ENCODE measurements at regions not wholly inside any gene's neighbourhood (a gene's known extent, or its start where the extent isn't known, plus 50 kb on each side); places are given as distances from the start of the nearest gene placed in this dataset.

DNA sequence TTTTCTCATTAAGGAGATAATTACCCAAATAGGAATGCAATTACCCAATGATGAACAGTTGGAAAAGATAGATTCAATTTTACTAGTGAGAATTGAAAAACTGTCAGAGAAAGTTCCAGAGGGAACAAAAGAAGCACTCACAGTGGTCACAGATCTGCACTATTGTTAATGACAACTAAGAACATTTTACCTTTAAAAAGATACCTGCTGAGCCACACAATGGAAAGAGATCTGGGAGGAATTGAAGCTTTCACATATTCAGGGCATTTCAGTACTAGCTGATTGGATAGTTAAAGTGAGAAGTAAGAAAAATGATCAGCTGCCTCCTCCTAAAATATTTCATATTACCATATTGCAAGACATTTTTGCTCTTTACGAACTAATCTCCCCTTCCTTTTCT lies 1822.2 kb downstream of the STIM2 start:
- DNase-seq (ENCODE audit: extremely low read depth, low read depth), result no peak

DNA sequence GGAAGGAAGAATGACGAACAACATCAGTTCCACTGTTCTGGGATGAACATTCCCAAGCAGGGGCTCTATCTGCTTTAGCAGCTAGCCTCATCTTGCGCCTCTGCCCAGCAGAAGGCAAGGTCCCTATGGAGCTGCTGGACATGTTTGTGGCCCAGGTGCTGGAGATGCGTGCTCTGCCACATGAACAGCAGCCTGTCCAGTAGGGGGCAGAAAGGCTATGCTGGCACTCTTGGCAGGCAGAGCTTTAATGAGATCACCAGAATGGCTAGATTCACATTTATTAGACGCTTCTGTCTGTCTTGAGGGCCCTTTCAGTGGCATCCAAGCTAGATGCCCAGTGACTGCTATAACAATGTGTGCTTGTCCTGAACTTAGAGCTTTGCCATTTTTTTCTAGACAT lies 1826.0 kb downstream of the STIM2 start:
- DNase-seq (ENCODE audit: extremely low read depth, low read depth), result peak; percentile 3

DNA sequence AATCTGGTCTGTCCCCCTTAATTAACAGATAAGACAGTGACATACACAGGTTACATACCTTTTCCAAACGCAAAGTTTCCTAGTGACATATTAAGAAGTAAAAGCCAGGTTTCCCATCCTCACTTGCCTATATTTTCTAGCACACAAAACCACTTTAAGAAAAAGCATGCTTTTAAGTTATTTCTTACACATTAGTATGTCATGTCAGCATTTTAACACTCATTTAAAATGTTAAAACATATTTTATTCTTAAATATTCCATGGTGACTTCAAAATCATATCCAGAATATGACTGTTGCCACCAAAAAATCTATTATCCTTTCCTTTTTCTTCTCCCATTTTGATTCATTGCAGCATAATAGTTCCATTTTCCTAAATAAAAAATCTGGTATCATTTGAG lies 1830.2 kb downstream of the STIM2 start:
- no peak for DNase-seq (ENCODE audit: extremely low read depth, low read depth)

DNA sequence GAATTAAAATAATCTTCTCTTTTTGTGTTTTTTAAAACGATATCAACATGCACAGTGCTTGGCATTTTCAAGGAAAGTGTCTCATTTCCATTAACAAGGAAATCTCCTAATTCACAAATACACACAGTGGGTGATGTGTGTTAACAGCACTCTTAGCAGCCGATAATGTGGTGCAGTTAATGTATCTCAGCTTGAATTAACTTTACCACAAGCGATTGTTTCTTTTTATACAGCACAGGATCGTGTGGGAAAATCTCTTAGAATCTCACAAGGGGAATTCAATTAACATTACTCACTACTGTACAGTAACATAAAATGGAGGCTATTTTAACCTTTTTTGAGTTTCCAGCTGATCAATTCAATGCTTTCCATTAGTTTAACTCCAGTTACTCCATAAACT lies 1841.9 kb downstream of the STIM2 start:
- DNase-seq (ENCODE audit: extremely low read depth, low read depth), result no peak

DNA sequence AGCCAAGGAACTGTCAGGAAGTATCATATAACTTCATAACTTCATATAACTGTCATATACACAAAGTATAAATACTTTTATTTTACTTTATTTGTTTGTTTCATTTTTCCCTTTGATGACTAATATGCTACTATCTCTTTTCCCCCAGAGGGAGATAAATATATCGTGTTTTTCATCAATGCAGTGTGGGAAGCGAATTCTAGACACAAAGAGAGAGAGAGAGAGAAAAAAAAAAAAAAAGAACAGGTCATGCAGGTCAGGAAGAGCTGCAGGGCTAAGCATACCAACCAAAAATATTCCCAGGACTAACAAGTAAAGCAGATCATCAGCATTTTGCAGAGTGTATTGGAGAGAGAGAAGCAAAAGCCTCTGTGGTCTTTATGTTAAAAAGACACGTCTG lies 1849.2 kb downstream of the STIM2 start:
- DNase-seq (ENCODE audit: extremely low read depth, low read depth), result no peak

DNA sequence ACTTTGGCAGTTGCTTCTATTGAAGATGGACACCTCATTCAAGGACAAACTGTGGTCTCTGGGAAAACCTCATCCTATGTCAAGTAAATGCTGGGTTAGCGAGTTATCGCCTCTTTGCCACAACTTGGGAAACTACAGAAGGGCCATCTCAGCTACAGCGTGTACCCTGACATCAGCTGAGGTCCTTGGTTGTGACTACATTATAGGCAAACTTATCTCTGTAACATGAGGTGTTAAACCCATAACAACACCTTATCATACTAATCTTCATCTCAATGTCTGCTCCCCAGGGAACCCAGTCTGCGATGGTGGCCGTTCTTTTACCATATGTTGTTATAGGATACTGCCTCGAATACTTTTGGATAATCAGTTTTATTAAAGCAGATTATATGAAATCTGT lies 1862.7 kb downstream of the STIM2 start:
- DNase-seq (ENCODE audit: extremely low read depth, low read depth), result no peak

DNA sequence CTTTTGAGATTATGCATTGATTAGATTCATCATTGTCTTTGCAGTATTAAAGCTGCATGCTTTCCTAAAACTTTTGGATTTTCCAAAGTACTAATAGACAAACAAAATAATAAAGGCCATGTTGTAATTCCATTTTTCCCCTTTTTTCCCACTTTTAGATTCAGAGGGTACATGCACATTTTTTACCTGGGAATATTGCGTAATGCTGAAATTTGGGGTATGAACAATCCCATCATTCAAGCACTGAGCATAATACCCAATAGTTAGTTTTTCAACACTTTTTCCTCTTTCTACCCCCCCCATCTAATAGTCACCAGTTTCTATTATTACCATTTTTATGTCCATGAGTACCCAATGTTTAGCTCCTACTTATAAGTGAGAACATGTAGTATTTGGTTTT lies 1863.6 kb downstream of the STIM2 start:
- DNase-seq (ENCODE audit: extremely low read depth, low read depth), result no peak

DNA sequence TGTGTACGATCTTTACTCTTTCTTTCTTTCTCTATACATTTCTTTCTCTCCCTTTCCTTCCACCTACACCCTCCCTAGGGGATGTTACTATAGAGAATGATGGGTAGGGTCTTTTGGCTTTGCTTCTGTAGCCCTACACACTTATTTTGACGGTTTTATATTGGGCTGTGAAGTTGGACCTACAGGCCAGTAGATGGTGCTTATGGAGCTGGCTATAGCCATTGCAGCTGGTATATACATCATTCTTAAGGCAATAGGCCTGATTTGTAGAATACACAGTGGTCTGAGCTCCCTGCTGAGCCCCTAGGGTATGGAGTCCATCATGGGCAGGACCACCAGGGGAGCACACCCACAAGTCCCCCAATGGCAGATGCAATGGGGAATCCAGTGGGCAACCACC lies 1869.7 kb downstream of the STIM2 start:
- DNase-seq (ENCODE audit: extremely low read depth, low read depth), result no peak

DNA sequence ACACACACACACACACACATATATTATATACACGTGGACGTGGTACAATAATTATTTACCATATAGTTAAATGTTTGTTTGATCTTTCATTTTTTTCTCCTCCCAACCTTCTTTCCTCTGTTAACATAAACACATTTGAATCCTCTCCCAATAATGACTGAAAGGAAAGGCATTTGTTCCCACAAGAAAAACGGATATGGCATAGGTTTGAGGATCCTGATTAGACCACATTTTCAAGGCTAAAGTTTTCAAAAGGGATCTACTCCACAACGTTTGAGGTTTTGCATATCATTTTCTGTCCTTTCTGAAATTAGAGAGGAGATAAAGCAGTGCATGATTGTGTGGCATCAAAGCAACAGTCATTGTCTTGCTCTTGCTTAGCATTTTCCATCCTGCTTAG lies 1883.4 kb downstream of the STIM2 start:
- DNase-seq (ENCODE audit: extremely low read depth, low read depth), result no peak

DNA sequence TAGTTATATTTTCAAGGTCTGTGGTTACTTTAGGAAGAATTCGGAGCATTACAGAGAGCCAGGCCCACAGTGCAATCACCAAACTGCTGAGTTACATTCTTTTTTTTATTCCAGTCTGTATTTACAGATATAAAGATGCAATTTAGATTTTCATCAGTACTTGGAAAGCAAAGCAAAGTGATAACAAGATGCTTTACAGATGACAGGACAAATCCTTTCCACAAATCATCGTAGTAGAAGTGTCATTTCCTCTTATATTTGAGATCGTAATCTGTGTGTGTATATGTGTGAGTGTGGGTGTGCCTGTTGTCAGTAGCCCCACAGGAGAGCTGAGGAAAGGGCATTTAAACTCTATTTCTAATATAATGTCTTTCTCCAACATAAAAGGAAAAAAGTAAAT lies 1893.7 kb downstream of the STIM2 start:
- no peak for DNase-seq (ENCODE audit: extremely low read depth, low read depth)

DNA sequence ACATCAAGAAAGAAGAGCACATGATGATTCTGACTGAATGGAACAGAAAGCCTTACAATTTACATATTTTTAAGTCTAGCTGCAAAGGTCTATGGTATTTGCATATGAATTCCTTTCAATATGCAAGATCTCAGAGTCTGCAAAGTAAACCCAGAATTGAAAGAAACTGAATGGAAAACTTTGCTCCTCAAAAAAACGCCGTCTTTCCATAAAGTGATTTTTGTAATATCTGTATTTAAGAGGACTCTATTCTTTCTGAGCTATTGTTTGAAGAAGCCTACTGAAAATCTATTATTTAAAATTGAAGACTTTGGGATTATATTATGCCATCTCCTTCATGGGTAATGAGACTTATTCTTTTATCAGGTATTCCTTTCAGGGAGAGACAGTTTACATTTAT lies 1894.4 kb downstream of the STIM2 start:
- DNase-seq (ENCODE audit: extremely low read depth, low read depth), result no peak

DNA sequence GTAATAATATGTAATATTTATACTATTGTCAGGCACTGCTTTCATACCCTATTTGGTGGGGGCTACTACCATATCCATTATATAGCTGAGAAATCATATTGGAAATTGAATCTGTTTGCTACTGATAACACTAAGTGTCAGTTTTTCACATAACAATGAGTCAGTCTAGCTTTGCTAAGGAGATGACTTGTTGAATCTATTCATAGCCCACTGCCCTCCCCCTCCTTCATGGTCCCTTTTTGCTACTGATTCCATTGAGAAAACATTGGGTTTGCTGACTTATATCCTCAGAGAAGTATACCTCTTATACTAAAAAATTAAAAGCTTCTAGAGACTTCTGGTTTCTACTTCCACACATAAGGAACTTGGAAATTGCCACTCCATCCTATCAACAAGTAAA lies 1898.4 kb downstream of the STIM2 start:
- DNase-seq (ENCODE audit: extremely low read depth, low read depth), result no peak

DNA sequence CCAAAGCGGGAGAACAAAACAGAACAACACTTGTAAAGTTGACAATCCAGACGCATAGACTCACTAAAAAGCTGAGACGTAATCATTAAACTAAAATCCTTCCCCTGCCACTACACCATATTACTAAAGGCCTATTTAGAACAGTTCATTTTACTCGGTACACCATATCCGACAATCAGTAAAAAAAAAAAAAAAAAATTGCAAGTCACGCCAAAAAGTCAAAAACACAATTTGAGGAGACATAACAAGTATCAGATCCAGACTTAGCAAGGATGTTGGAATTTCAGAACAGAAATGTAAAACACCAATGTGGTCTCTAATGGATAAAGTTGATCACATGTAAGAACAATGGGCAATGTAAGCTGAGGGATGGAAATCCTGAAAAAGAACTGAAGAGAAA lies 1899.4 kb downstream of the STIM2 start:
- no peak for DNase-seq (ENCODE audit: extremely low read depth, low read depth)

DNA sequence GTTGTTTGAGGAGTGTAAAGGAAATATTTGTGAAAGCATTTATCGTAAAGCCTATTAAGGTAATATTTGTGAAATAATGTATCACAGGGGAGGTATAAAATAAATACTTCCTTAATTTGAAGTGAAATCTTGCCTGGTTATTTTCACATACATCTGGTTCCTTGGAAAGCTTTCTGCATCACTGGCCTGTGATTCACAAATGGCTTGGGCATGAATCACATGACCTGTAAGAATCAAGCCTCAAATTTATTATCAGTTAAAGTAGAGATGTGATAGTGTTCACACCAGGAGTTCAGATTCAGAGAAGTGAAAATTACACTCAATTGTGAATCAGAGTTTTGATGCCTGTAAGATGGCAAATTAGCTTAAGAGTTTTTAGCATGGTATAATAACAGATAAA lies 1911.4 kb downstream of the STIM2 start:
- no peak for DNase-seq (ENCODE audit: extremely low read depth, low read depth)

DNA sequence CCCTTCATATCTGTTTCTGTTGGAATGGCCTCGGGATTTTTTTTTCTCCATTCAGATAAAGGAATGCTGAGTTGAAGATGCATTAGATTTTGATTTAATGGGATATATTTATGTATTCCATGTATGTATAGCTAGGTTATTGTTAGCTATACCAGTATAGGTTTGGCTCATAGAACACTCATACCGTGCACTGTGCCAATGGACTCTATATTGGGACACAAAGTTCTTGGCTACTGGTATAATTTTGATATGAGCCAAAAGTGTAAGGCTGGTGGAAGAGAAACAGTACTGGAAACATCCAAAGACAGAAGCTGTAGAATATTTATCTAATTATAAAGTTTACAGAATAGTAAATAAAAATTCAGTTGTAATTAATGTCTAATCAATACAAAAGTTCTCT lies 1912.1 kb downstream of the STIM2 start:
- DNase-seq (ENCODE audit: extremely low read depth, low read depth), result no peak

DNA sequence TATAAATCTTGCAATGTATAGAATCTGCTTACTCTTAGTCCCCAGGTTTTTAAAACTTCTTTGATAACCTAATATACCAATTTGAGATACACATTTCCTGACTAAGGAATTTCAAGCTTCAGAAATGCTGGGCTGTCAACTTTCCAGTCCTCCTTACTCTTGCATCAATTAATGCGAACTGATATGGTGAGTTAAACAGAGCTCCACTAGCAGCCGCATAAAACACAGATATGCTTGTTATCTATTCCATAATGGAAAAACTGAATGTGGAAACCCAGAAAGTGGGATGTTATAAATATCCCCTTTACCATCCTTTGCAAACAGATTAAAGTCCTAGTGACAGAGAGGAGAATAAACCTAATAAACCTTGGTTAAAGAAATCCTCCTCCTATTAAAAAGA lies 1913.7 kb downstream of the STIM2 start:
- DNase-seq (ENCODE audit: extremely low read depth, low read depth), result no peak

DNA sequence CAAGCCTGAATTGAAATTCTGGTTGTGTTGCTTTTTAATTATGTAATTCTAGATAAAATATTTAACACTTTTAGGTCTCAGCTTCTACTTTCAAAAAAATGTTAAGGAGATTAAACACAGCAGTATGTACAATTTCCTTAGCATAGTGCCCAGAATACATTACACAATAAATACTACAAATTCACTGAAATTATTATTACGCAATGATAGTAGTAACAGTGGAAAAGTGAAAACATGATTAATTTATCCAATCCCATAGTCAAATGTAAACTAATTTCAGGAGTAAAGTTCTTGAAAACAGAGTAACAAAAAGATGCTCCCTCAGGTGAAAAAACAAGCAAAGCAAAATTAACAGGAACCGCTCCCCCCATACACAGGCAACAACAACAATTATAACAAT lies 1915.4 kb downstream of the STIM2 start:
- DNase-seq (ENCODE audit: extremely low read depth, low read depth), result no peak

DNA sequence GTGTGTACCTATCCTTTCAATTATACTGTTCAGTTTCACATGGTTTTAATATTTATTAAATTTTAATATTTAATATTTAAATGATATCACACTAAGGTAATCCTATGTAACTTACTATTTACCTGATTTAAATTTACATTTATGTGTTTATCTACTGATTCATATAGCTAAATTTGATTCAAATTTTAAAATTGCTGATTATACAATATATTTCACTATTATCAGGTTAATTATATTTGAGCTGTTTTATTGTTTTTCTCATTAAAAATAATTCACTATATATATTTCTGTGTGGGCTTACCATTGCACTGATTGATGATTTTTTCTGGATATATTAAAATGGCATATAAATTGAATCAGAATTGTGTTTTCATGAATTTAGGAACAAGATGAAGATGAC lies 1923.5 kb downstream of the STIM2 start:
- no peak for DNase-seq (ENCODE audit: extremely low read depth, low read depth)

DNA sequence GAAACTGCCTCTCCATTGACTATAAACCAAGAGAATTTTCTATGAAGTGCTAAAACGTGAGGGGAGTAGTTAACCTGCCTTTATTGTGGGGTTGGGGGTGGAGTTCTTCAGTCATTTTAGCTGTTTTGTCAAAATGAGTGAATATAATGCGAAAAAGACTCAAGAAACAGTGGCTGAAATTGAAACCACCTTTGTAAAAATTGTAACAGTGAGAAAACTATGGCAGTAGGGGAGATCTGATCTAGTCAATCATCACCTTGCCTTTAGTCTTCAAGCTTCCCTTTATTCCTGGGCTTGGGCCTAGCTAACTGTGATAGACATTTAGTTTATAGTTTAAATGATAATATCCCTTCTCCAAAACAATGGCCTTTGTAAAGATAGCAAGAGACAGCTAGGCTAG lies 1927.3 kb downstream of the STIM2 start:
- DNase-seq (ENCODE audit: extremely low read depth, low read depth), result no peak

DNA sequence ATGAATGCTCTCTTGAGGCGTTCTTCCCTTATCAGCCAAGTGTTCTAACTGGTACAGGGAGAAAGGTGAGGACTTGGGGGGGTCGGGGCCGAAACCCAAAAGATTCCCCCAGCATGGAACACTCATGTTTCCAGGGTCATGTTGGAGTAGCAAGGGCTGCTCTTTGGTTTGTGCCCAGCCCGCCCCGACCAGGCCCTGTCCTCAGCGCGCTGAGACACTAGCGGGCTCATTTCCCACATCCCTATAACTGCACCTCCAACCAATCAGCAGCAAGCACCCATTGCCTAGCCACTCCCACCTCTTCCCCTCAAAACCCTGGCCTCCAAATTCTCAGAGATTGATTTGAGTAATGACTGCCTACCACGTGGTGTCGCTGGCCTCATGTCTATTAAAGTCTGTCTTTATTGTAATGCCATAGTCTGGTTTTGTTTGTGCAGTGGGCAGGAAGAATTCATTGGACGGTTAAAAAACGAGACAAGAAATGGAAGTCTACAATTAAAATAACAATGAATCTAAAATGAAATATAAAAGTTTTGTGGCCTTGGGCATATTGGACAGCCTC lies 1928.4 kb downstream of the STIM2 start:
- no peak for DNase-seq (ENCODE audit: extremely low read depth, low read depth)

DNA sequence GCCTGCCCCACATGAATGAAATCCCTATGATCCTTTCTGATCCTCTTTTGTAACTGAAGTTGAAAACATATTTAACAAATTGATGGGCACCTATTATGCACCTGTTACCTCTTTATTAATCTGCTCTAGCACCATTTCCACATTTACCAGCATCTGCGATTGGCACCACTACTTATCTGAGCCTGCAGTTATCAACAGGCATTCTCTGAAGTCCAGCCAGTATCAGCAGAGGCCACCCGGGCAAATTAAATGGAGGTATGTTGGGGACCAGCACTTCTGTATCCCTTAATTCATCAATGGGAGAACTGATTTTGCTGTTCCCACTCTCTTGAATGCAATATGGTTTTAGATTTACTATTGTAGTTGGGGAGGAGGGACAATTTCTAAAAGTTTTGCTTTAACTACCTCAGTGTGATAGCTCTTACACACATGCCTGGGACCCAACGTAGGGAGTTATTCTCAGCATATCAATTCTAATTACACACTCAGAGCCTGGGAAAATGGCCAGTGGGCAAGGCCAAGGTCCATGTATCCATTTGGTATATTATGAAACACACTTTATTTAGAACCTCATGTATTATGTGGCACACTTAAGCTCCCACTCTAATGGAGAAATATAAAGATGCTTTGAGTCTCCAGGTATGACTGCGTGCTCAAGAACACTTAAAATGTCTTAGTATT lies 1927.1 kb upstream of the PCDH7 start:
- no peak for DNase-seq (ENCODE audit: extremely low read depth, low read depth)

DNA sequence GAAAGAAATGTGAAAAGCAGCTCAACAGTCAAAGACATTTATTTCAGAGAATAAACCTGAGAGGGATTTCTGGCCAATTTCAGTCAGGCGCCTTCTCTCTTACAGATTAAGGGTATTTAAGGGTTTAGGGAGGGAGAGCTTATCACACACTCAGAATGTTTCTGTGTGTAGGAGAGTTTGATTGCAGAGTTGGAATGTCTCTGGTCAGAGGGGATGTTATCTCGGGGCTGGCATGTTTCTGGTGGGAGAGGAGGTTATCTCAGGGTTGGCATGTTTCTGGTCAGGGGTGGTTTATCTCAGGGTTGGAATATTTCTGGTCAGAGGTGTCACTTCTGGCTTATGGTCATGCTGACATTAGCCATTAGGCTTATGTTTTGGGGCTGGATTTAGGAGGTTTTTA lies 1920.5 kb upstream of the PCDH7 start:
- DNase-seq (ENCODE audit: extremely low read depth, low read depth), result no peak

DNA sequence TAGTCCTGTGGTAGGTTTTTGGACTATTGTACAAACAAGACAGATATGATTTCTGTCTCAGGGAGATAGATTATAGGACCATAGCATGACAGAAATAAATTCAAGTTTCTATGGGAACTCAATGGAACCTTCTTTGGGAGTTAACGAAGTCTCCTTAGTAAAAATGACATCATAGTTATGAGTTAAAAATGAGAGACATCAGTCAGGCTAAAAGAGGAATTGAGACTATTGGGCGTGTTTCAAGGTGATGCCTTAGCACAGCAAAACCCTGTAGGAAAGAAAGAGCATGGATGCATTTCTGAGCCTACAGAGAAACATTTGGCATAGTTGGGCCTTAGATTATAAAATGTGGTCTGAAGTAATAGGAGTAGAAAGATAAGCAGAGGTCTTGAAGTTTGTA lies 1909.1 kb upstream of the PCDH7 start:
- DNase-seq (ENCODE audit: extremely low read depth, low read depth), result no peak
